ENCODE measurements at regions not wholly inside any gene's neighbourhood (a gene's known extent, or its start where the extent isn't known, plus 50 kb on each side); places are given as distances from the start of the nearest gene placed in this dataset.

- TF ChIP-seq MYC (IDR thresholded peaks at IDR 0.05; ENCODE audit: low read depth, low read length) (no peak), POLR2A (IDR thresholded peaks at IDR 0.05; ENCODE audit: extremely low read depth, insufficient read length) (no peak)
- TF ChIP-seq, protein P1, sequence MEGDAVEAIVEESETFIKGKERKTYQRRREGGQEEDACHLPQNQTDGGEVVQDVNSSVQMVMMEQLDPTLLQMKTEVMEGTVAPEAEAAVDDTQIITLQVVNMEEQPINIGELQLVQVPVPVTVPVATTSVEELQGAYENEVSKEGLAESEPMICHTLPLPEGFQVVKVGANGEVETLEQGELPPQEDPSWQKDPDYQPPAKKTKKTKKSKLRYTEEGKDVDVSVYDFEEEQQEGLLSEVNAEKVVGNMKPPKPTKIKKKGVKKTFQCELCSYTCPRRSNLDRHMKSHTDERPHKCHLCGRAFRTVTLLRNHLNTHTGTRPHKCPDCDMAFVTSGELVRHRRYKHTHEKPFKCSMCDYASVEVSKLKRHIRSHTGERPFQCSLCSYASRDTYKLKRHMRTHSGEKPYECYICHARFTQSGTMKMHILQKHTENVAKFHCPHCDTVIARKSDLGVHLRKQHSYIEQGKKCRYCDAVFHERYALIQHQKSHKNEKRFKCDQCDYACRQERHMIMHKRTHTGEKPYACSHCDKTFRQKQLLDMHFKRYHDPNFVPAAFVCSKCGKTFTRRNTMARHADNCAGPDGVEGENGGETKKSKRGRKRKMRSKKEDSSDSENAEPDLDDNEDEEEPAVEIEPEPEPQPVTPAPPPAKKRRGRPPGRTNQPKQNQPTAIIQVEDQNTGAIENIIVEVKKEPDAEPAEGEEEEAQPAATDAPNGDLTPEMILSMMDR (IDR thresholded peaks at IDR 0.05; ENCODE audit: low read depth, low read length): no peak
These were observed 124.8 kb downstream of the GALR1 start for GRCh38 chr18:77374446-77374805.
